ENCODE measurements at regions not wholly inside any gene's neighbourhood (a gene's known extent, or its start where the extent isn't known, plus 50 kb on each side); places are given as distances from the start of the nearest gene placed in this dataset.

DNA sequence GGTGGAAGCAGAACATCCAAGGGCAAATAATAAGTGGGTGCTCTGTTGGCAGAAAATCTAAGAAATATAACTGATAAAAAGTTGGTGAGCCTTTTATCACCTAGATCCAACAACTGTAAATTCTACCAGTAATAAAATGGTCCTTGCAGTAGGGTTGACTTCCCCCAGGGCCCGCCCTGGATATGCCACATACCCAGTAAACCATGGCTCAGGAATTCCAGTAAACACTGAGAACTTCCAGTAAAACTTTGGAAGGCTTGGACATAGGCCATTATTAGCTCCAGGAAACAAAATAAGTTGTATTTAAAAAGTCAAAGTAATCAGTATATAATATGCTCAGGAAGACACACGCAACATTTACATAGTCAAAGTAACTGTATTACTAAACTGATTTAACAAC, 402.2 kb downstream of the BCAT1 start:
- H3K36me3 Mint-ChIP-seq (ENCODE audit: low read depth), result no peaks in the 10 kb centered on the region
- H3K27me3 Mint-ChIP-seq, result no peaks in the 10 kb centered on the region
- POLR2A ChIA-PET, result no interaction called here
- no peaks in the 10 kb centered on the region for H3K4me1 Mint-ChIP-seq
- peaks cover 2% of the 10 kb centered on the region for H3K9me3 Mint-ChIP-seq
- CTCF ChIA-PET, result no interaction called here
- no peak overlapping the region for H3K27ac Mint-ChIP-seq
- DNase-seq, result no peak
- no peak overlapping the region for H3K4me3 Mint-ChIP-seq

DNA sequence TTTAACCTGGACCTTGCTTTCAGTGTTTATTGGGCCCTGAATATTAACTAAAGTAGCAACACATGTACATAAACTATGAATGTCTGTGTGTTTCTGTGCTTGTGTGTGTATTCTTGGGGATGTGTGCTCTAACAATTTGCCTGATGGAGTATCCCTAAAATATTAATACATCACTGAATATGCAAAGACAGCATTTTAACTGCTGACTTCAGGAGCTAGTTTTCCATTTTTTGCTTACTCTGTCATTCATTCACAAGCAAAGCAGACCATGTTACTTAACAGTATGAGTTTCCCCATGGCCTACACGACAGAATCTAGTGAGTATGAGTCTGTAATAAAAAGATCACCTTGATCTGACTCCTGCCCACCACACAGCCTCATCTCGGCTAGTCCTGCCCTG, 402.8 kb downstream of the BCAT1 start:
- CTCF ChIA-PET, result no interaction called here
- no peaks in the 10 kb centered on the region for H3K36me3 Mint-ChIP-seq (ENCODE audit: low read depth)
- no peak for DNase-seq

DNA sequence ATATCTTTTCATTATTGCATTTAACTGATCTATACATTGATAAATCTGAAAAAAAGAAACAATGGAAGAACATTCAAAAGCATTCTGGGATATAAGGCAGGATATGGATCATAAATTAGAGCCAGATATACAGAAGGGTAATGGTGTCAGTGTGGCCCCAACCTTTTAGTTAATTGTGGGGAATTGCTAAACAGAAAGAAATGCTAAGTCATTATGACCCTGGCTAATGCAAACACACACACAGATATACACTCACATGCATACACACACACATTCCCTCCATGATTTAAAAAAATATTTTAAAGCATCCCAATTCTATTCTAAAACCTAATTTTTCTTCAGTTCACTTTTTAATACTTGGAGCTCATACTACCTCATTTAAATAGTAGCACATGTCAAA, 404.5 kb downstream of the BCAT1 start:
- CTCF ChIA-PET, result no interaction called here
- Mint-ChIP-seq H3K27ac (no peak overlapping the region), H3K4me3 (no peak overlapping the region), H3K36me3 (ENCODE audit: low read depth) (no peaks in the 10 kb centered on the region), H3K4me1 (no peaks in the 10 kb centered on the region), H3K27me3 (no peaks in the 10 kb centered on the region), H3K9me3 (peaks cover 2% of the 10 kb centered on the region)
- POLR2A ChIA-PET, result no interaction called here
- DNase-seq, result no peak

More for the DNA sequence above, 402.8 kb downstream of the BCAT1 start:
- H3K9me3 Mint-ChIP-seq, result peaks cover 2% of the 10 kb centered on the region
- H3K4me1 Mint-ChIP-seq, result no peaks in the 10 kb centered on the region
- POLR2A ChIA-PET, result no interaction called here
- no peak overlapping the region for H3K4me3 Mint-ChIP-seq
- no peak overlapping the region for H3K27ac Mint-ChIP-seq
- no peaks in the 10 kb centered on the region for H3K27me3 Mint-ChIP-seq

DNA sequence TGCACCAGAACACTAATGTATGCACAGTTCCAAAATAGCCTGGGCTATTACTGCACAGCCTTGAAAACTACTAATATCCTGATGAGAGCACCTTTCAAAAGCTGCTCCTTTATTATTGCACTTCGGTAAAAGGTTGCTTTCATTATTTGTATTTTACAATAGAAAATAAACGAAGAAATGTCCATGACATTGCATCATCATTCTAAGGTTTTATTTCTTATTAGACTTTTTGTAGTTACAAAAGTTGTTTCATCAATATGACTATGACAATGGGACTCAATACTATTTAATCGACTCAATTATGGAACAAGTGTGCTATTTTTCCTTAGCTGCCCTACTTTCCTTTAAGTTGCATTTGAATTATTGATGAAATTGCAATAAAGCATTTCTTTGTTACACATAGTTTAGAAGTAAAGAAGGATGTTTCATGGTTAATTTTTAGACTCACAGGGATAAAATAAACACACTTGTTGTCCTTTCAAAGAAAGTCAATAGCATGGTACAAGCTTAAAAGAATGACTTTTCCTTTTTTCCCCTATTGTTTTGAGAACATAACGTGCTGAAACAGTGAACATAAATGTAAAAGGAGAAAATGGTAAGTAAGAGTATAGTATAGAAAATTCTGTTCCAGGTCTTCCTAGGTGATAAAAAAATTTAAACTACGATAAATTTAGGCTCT, 407.6 kb downstream of the BCAT1 start:
- POLR2A ChIA-PET, result no interaction called here
- DNase-seq, result no peak
- Mint-ChIP-seq H3K9me3 (peaks cover under 1% of the 10 kb centered on the region), H3K4me3 (no peak overlapping the region), H3K27me3 (no peaks in the 10 kb centered on the region), H3K36me3 (ENCODE audit: low read depth) (no peaks in the 10 kb centered on the region), H3K4me1 (no peaks in the 10 kb centered on the region), H3K27ac (no peak overlapping the region)
- CTCF ChIA-PET, result no interaction called here

DNA sequence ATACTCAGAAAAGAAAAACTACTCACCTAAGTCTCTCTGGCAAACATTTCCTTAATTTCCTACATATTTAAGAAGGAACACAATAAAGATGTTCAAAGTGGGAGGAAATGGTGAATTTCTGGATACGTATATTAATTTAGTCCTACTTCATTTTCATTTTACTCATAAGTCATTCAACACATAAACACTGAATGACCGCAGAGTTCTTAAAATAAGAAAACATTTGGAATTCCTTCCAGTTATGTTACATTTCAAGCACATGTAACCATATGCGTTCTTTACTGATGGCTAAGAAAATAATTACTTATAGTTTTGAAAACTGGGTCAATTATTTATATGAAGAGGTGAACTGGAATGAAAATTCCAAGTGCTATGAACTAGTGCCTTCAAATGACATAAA, 409.3 kb downstream of the BCAT1 start:
- no peaks in the 10 kb centered on the region for H3K9me3 Mint-ChIP-seq
- no peaks in the 10 kb centered on the region for H3K36me3 Mint-ChIP-seq (ENCODE audit: low read depth)
- H3K4me3 Mint-ChIP-seq, result no peak overlapping the region
- H3K4me1 Mint-ChIP-seq, result no peaks in the 10 kb centered on the region
- H3K27ac Mint-ChIP-seq, result no peak overlapping the region
- no peak for DNase-seq
- H3K27me3 Mint-ChIP-seq, result no peaks in the 10 kb centered on the region
- ChIA-PET CTCF (no interaction called here), POLR2A (no interaction called here)

DNA sequence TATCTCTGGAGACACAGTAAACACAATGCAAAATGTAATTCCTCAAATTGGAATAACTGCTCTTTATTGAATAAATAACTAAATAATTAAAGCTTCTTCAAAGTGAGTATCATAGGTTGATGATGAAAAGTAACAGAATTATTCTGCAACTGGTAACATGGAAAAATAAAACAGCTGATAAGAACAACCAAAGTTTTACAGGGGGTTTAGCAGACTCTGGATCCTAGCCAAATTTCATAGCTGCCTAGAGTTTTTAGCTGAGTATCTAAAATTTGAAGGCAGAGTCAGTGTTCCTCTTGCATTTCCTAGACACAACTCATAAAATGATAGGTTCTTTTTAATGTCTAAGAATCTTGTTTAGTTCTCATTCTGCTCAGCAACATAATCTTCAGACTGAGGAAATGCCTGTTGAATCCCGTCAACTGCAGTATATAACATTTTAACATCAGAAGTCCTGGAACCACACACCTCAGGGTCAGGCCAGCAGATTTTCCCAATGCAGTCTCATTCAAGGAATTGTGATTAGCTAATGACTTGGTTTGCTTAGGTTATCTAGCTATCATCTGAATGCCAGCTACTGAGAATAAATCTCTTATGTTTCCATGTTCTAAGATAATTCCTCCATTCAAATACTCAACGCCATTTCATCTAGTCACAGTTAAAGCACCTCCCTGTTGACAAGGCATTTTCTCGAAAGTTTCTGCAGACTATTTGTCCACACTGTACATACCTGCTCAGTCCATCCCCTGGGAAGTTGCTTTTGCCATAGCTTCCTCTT, 411.6 kb downstream of the BCAT1 start:
- DNase-seq, result no peak
- Mint-ChIP-seq H3K4me3 (no peak overlapping the region), H3K36me3 (ENCODE audit: low read depth) (no peaks in the 10 kb centered on the region), H3K4me1 (no peaks in the 10 kb centered on the region), H3K9me3 (no peaks in the 10 kb centered on the region), H3K27me3 (no peaks in the 10 kb centered on the region), H3K27ac (no peak overlapping the region)
- CTCF ChIA-PET, result no interaction called here
- POLR2A ChIA-PET, result no interaction called here

DNA sequence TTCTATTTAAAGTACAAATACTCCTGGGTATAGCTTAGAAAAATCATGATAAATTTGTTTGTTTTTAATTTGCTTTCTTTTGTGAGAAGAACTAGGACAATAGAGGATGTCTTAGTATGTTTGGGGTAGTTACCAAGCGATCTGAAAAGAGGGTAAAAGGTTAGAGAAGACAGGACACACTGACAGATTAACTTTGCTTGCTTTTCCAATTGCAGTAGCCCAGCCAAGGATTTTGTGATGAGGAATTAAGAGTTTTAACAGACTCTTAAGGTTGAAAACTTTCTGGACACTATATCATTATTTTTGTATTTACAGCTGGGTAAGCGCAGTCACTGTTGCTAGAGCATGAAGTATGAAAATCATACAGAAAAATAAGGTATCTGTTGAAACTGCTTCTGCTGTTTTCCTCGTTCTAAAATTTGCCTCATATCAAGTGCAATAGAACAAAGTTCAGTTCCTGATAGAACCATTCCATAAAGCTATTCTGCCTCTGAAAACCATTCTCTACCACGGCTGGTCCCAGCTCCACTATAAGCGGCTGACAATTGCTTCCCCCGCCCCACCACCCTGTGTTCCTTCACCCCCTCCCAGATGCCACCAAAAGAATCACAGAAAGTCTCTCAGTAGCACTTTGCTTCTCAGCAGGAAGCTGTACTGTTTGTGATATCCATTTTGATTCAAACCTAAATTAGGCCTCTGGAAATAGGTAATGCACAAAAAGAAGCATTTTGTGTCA, 413.4 kb downstream of the BCAT1 start:
- CTCF ChIA-PET, result no interaction called here
- no peak overlapping the region for H3K27ac Mint-ChIP-seq
- POLR2A ChIA-PET, result no interaction called here
- H3K36me3 Mint-ChIP-seq (ENCODE audit: low read depth), result no peaks in the 10 kb centered on the region
- no peaks in the 10 kb centered on the region for H3K27me3 Mint-ChIP-seq
- H3K4me1 Mint-ChIP-seq, result no peaks in the 10 kb centered on the region
- no peak overlapping the region for H3K4me3 Mint-ChIP-seq
- no peak for DNase-seq
- H3K9me3 Mint-ChIP-seq, result no peaks in the 10 kb centered on the region

DNA sequence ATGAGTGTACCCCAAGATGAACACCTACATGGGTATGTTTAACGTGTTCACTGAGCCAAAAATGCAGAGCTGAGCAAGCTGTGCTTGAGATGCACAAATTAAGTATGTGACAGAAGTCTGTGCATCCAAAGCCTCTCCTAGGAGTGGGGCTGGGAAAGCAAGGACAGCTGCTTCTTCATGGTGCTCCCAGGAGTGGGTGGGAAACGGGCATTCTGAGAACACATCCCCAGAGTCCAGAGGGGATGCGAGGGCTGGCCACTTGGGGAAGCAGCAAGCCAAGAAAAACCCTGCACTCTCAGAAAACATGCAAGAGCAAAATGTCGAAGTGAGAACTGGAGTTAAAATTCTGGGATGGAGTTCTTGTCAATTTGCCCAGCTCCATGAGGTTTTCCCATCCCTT, 414.3 kb downstream of the BCAT1 start:
- Mint-ChIP-seq H3K27ac (no peak overlapping the region), H3K9me3 (no peaks in the 10 kb centered on the region), H3K36me3 (ENCODE audit: low read depth) (no peaks in the 10 kb centered on the region), H3K27me3 (no peaks in the 10 kb centered on the region), H3K4me1 (no peaks in the 10 kb centered on the region), H3K4me3 (no peak overlapping the region)
- ChIA-PET POLR2A (no interaction called here), CTCF (no interaction called here)
- no peak for DNase-seq

DNA sequence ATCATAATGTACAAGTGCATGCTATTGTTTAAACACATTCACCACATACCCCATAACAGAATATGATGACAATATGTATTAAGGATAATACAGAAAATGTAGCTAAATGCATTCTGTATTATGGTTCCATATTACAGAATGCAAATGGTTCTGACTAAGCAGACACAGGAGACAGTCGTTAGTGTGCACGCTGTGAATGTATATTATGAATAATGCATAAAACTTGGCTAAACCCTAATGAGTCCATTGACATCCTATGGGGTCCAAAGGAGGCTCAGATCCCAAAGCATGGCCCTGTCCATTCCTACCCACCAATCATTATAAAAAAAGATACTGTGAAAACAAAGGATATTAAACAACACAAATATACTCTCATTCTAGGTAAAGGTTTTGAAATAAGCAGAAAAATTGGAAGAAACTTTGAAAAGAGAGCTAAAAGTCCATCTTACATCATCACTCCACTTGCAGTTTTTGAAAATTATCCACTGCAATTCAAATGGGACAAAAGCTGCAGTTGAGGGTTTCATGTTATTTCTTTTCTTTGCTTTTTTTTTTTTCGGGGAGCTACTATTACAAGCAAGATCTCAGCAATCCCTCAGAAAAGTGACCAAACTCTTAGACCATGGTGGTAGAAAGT, 415.1 kb downstream of the BCAT1 start:
- no peaks in the 10 kb centered on the region for H3K4me1 Mint-ChIP-seq

DNA sequence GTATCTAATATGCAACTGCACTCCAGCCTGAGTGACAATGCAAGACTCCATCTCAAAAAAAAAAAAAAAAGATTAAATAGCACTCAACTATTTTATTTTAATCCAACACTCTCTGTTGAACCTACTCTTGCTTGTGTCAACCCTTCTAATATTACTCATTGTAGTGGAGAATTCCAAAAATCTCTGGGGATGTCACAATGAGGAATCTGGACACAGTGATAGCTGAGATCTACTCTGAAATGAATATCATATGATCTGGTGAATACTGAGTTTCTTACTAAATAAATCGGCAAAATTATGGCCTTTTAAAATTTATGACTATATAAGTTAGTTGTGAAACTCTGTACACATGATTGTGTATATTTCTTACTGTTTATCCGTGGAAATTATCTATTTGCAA, 418.2 kb downstream of the BCAT1 start:
- Mint-ChIP-seq H3K27me3 (no peaks in the 10 kb centered on the region), H3K4me3 (no peak overlapping the region), H3K4me1 (no peaks in the 10 kb centered on the region), H3K36me3 (ENCODE audit: low read depth) (no peaks in the 10 kb centered on the region), H3K27ac (no peak overlapping the region), H3K9me3 (no peaks in the 10 kb centered on the region)
- POLR2A ChIA-PET, result no interaction called here
- DNase-seq, result no peak
- CTCF ChIA-PET, result no interaction called here

More for the DNA sequence above, 415.1 kb downstream of the BCAT1 start:
- Mint-ChIP-seq H3K9me3 (no peaks in the 10 kb centered on the region), H3K4me3 (no peak overlapping the region), H3K27ac (no peak overlapping the region), H3K27me3 (no peaks in the 10 kb centered on the region), H3K36me3 (ENCODE audit: low read depth) (no peaks in the 10 kb centered on the region)
- no peak for DNase-seq
- ChIA-PET CTCF (interaction anchor here (1.1 kb wide), 1 partner anchor 17 kb away, joined by 3 read pairs; no protein-coding TSS in a partner anchor), POLR2A (no interaction called here)

DNA sequence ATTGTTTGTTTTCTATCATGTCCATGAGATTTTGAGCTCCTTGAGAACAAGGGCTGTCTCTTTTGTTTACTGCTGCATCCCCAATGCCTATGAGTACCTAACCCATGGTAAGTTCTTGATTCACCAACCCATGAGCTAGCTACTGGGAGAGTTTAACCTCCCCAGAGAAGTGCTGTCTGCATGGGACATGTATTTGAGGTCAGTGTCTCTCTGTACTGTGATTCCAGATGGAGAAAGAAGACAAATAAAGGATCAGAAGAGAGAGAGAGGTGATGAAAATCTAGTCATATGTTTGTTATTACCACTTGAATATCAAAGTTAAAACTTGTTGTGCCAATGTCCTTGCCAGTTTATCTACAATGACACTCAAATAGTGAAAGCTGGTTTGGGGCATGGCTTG, 421.8 kb downstream of the BCAT1 start:
- CTCF ChIA-PET, result no interaction called here
- Mint-ChIP-seq H3K27ac (no peak overlapping the region), H3K4me3 (no peak overlapping the region), H3K36me3 (ENCODE audit: low read depth) (no peaks in the 10 kb centered on the region), H3K9me3 (no peaks in the 10 kb centered on the region), H3K4me1 (no peaks in the 10 kb centered on the region), H3K27me3 (no peaks in the 10 kb centered on the region)
- DNase-seq, result no peak
- POLR2A ChIA-PET, result no interaction called here

DNA sequence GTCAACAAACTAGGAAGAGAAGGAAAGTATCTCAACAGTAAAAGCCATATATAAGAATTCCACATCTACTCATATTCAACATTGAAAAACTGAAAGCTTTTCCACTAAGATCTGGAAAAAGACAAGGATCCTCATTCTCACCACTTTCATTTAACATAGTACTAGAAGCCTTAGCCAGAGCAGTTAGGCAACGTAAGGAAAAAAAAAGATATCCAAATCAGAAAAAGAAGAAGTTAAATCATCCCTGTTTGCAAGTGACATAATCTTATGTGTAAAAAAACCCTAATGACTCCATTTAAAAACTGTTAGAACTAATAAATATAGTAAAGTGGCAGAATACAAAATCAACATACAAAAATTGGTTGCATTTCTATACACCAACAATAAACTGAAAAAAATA, 426.2 kb downstream of the BCAT1 start:
- Mint-ChIP-seq H3K27me3 (no peaks in the 10 kb centered on the region), H3K27ac (no peak overlapping the region), H3K4me1 (no peaks in the 10 kb centered on the region), H3K9me3 (peaks cover 19% of the 10 kb centered on the region), H3K36me3 (ENCODE audit: low read depth) (no peaks in the 10 kb centered on the region), H3K4me3 (no peak overlapping the region)
- ChIA-PET POLR2A (no interaction called here), CTCF (no interaction called here)
- DNase-seq, result no peak

DNA sequence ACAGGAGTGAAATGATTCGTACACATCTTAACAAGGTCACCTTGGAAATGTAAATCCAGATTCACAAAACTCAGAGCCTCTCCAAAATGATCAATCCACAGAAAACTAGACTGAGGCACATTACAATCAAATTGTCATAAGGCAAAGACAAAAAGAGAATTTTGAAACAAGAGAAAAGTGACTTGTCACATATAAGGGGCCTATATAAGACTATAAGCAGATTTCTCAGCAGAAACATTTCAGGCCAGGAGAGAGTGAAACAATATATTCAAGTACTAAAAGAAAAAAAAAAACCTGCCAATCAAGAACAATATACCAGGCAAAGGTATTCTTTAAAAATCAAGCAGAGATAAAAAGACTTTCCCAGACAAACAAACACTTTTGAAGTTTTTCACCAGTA, 429.1 kb downstream of the BCAT1 start:
- ChIA-PET POLR2A (no interaction called here), CTCF (no interaction called here)
- Mint-ChIP-seq H3K4me3 (no peak overlapping the region), H3K27ac (no peak overlapping the region), H3K9me3 (peaks cover 22% of the 10 kb centered on the region), H3K36me3 (ENCODE audit: low read depth) (no peaks in the 10 kb centered on the region), H3K4me1 (no peaks in the 10 kb centered on the region), H3K27me3 (no peaks in the 10 kb centered on the region)
- no peak for DNase-seq

All from activated CD4-positive, alpha-beta memory T cell treated with anti-CD3 and anti-CD28 coated beads, Interleukin-2, amount 10 ng/mL, durations not matched to agents 7 days and 5 days (primary cell).